AG04449 (cell line): ENCODE measurements at regions not wholly inside any gene's neighbourhood (a gene's known extent, or its start where the extent isn't known, plus 50 kb on each side); places are given as distances from the start of the nearest gene placed in this dataset.

Experiments used
- CTCF ChIA-PET: fragments of 350-600 bp; formaldehyde crosslinking; extraction: SDS; loops from one replicate; lab custom pipeline; 2021; ENCODE audit warnings: antibody characterized with exemption; lab: Yijun Ruan, JAX
- POLR2A ChIA-PET: fragments of 400-600, 350-600 bp; formaldehyde crosslinking; extraction: SDS; loops from one replicate; lab custom pipeline; 2020; ENCODE audit warnings: antibody characterized with exemption, inconsistent platforms; lab: Yijun Ruan, JAX
- DNase-seq: peaks from one replicate; pipeline ENCODE4 v3.0.0-alpha.2; 2010; ENCODE audit warnings: low read depth, low spot score
- H3K4me3 ChIP-seq: 2 replicates; pipeline ENCODE4 v1.5.1; 2011; ENCODE audit warnings: low read depth, mild to moderate bottlenecking, control low read depth, low read length
- TF ChIP-seq, protein P1 (sequence below): IDR thresholded peaks from one replicate; pipeline ENCODE4 v1.5.1; 2011; ENCODE audit warnings: mild to moderate bottlenecking, moderate library complexity, low read length, control low read depth, inconsistent platforms; ENCODE audit not compliant: insufficient read depth; ENCODE audit errors: missing control alignments

GRCh38 chr1:238982736-238983135, 403.6 kb upstream of the CHRM3 start:
- CTCF ChIA-PET, result interaction anchor here (0.5 kb wide), 1 partner anchor 1710 kb away, joined by 3 read pairs; no protein-coding TSS in a partner anchor
- TF ChIP-seq, protein P1, sequence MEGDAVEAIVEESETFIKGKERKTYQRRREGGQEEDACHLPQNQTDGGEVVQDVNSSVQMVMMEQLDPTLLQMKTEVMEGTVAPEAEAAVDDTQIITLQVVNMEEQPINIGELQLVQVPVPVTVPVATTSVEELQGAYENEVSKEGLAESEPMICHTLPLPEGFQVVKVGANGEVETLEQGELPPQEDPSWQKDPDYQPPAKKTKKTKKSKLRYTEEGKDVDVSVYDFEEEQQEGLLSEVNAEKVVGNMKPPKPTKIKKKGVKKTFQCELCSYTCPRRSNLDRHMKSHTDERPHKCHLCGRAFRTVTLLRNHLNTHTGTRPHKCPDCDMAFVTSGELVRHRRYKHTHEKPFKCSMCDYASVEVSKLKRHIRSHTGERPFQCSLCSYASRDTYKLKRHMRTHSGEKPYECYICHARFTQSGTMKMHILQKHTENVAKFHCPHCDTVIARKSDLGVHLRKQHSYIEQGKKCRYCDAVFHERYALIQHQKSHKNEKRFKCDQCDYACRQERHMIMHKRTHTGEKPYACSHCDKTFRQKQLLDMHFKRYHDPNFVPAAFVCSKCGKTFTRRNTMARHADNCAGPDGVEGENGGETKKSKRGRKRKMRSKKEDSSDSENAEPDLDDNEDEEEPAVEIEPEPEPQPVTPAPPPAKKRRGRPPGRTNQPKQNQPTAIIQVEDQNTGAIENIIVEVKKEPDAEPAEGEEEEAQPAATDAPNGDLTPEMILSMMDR, result no peak
- POLR2A ChIA-PET, result no interaction called here

GRCh38 chr1:238981317-238981933, 404.9 kb upstream of the CHRM3 start:
- H3K4me3 ChIP-seq, result no peak overlapping the region
- ChIA-PET POLR2A (no interaction called here), CTCF (no interaction called here)
- no peak for DNase-seq
- TF ChIP-seq, protein P1, result no peak

More at GRCh38 chr1:238982736-238983135, 403.6 kb upstream of the CHRM3 start:
- no peak for DNase-seq
- H3K4me3 ChIP-seq, result no peak overlapping the region

GRCh38 chr1:238980053-238980452, 406.3 kb upstream of the CHRM3 start:
- ChIA-PET POLR2A (no interaction called here), CTCF (no interaction called here)
- no peak for DNase-seq

GRCh38 chr1:238964631-238965030, 421.7 kb upstream of the CHRM3 start:
- ChIA-PET CTCF (no interaction called here), POLR2A (no interaction called here)
- DNase-seq, result no peak
- TF ChIP-seq, protein P1, result no peak
- no peak overlapping the region for H3K4me3 ChIP-seq

More at GRCh38 chr1:238980053-238980452, 406.3 kb upstream of the CHRM3 start:
- no peak overlapping the region for H3K4me3 ChIP-seq
- TF ChIP-seq, protein P1, result no peak

GRCh38 chr1:238962941-238963340, 423.4 kb upstream of the CHRM3 start:
- POLR2A ChIA-PET, result no interaction called here
- no peak overlapping the region for H3K4me3 ChIP-seq
- no peak for DNase-seq
- TF ChIP-seq, protein P1, result no peak
- CTCF ChIA-PET, result no interaction called here

DNA sequence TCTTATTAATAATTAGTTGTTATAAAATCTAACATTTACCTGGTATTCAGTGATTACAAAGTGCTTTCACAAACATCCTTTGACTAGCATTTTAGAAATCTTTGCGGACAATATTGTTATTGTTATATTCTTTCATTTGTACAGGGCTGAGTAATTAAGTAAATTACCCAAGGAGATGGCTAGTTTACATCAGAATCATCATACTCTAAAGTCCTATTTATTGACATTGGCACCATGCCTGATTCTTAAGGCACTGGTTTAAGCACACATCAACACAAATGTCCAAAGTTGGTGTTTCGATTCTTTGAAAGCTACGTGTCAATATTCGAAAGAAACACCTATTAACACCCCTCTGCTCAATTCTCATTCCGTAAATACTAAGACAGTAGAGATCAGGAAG, 424.6 kb upstream of the CHRM3 start:
- CTCF ChIA-PET, result interaction anchor here (1.5 kb wide), 1 partner anchor 11 kb away, joined by 3 read pairs; no protein-coding TSS in a partner anchor
- DNase-seq, result no peak
- H3K4me3 ChIP-seq, result no peak overlapping the region
- TF ChIP-seq, protein P1, result no peak
- POLR2A ChIA-PET, result no interaction called here
